Thyroid gland (tissue), 4 donors: ENCODE measurements at regions not wholly inside any gene's neighbourhood (a gene's known extent, or its start where the extent isn't known, plus 50 kb on each side); places are given as distances from the start of the nearest gene placed in this dataset.

ENCODE experiments used
- DNase-seq, 2 donors: peaks; one replicate each; pipeline ENCODE4 v3.0.0-alpha.2; 2019
- H3K27ac ChIP-seq, 3 donors: fragments of 200-600 bp; sonication (generic); 1 replicate in 2 of 3; 2 replicates in 1 of 3; pipeline ENCODE4 v1.5.1; 2016 to 2019; ENCODE audit warnings: mild to moderate bottlenecking in 1 of 3, moderate library complexity in 1 of 3
- H3K27me3 ChIP-seq: fragments of 200-600 bp; sonication (generic); one replicate; pipeline ENCODE4 v1.5.1; 2019
- H3K36me3 ChIP-seq, 2 donors: fragments of 200-600 bp; sonication (generic); one replicate each; pipeline ENCODE4 v1.5.1; 2016 to 2019
- H3K4me1 ChIP-seq, 2 donors: fragments of 200-600 bp; sonication (generic); one replicate each; pipeline ENCODE4 v1.5.1; 2017 to 2019
- H3K4me3 ChIP-seq, 3 donors: fragments of 200-600 bp; sonication (generic); replicated peaks in 1 of 3; 1 replicate in 2 of 3; 2 replicates in 1 of 3; pipeline ENCODE4 v1.5.1; 2016; ENCODE audit warnings: mild to moderate bottlenecking in 1 of 3
- H3K9me3 ChIP-seq: fragments of 200-600 bp; sonication (generic); one replicate; pipeline ENCODE4 v1.5.1; 2017
- CTCF ChIP-seq, 6 experiments: fragments of 200-600 bp in 3 of 6; fragments of 450-650 bp in 3 of 6; sonication (generic) in 3 of 6; IDR thresholded peaks; one replicate each; pipeline ENCODE4 v1.5.1; 2016 to 2019; ENCODE audit warnings: antibody characterized with exemption in 6 of 6, mild to moderate bottlenecking in 2 of 6, inconsistent platforms in 1 of 6, moderate library complexity in 1 of 6
- POLR2A ChIP-seq, 2 donors: fragments of 450-650 bp; IDR thresholded peaks; one replicate each; pipeline ENCODE4 v1.6.1; 2017; ENCODE audit warnings: antibody characterized with exemption in 2 of 2, mild to moderate bottlenecking in 2 of 2, moderate library complexity in 1 of 2
- WGBS, 2 donors: methylation state at CpG; one replicate each; pipeline ENCODE4 v1.1.5; 2017; 5-methylcytosine and 5-hydroxymethylcytosine counted together
- intact Hi-C: fragments of 100-400 bp; cut with DNase I; formaldehyde crosslinking; loops from one replicate; pipeline ENCODE4 v1.15.1; 2023

GRCh38 chr12:25767606-25768005, 190.9 kb upstream of the RASSF8 start:
- WGBS, 2 donors = 93 to 94% methylated on average over 1 of the region's 1 CpG
- Histone ChIP-seq H3K9me3 (no peaks in the 10 kb centered on the region), H3K36me3 (no peaks in the 10 kb centered on the region), H3K4me1 (no peaks in the 10 kb centered on the region), H3K27me3 (no peaks in the 10 kb centered on the region), H3K27ac (no peak overlapping the region), H3K4me3 (no peak overlapping the region)
- TF ChIP-seq CTCF (IDR thresholded peaks at IDR 0.05) (no peak), POLR2A (IDR thresholded peaks at IDR 0.05) (no peak)
- no peak for DNase-seq
- intact Hi-C loops = no loop called here

GRCh38 chr12:25768151-25768550, 190.3 kb upstream of the RASSF8 start:
- 89 to 91% methylated on average over 2 of the region's 2 CpGs for WGBS, 2 donors
- Histone ChIP-seq H3K36me3 (no peaks in the 10 kb centered on the region), H3K27me3 (no peaks in the 10 kb centered on the region), H3K27ac (no peak overlapping the region), H3K4me3 (no peak overlapping the region), H3K9me3 (no peaks in the 10 kb centered on the region), H3K4me1 (no peaks in the 10 kb centered on the region)
- TF ChIP-seq CTCF (IDR thresholded peaks at IDR 0.05) = no peak
- TF ChIP-seq POLR2A (IDR thresholded peaks at IDR 0.05) = no peak
- intact Hi-C loops = no loop called here
- DNase-seq = no peak

GRCh38 chr12:25769082-25769945, 189.2 kb upstream of the RASSF8 start:
- H3K36me3 ChIP-seq = no peaks in the 10 kb centered on the region
- no peak for DNase-seq
- H3K4me3 ChIP-seq = no peak overlapping the region
- H3K4me1 ChIP-seq = no peaks in the 10 kb centered on the region
- 75 to 81% methylated on average over 6 of the region's 6 CpGs for WGBS, 2 donors
- H3K27ac ChIP-seq = no peak overlapping the region
- no peaks in the 10 kb centered on the region for H3K27me3 ChIP-seq
- no peaks in the 10 kb centered on the region for H3K9me3 ChIP-seq
- no peak for TF ChIP-seq POLR2A (IDR thresholded peaks at IDR 0.05)
- TF ChIP-seq CTCF (IDR thresholded peaks at IDR 0.05) = no peak
- intact Hi-C loops = no loop called here

GRCh38 chr12:25771041-25771440, 187.4 kb upstream of the RASSF8 start:
- TF ChIP-seq CTCF (IDR thresholded peaks at IDR 0.05) (no peak), POLR2A (IDR thresholded peaks at IDR 0.05) (no peak)
- Histone ChIP-seq H3K4me3 (no peak overlapping the region), H3K4me1 (no peaks in the 10 kb centered on the region), H3K27me3 (no peaks in the 10 kb centered on the region), H3K9me3 (no peaks in the 10 kb centered on the region), H3K27ac (no peak overlapping the region), H3K36me3 (no peaks in the 10 kb centered on the region)
- no peak for DNase-seq
- intact Hi-C loops = no loop called here
- 41 to 46% methylated on average over 2 of the region's 2 CpGs for WGBS, 2 donors

GRCh38 chr12:25771476-25771875, 187.0 kb upstream of the RASSF8 start:
- intact Hi-C loops = no loop called here
- H3K9me3 ChIP-seq = no peaks in the 10 kb centered on the region
- no peak for DNase-seq
- TF ChIP-seq POLR2A (IDR thresholded peaks at IDR 0.05) = no peak
- no peak overlapping the region for H3K27ac ChIP-seq
- H3K27me3 ChIP-seq = no peaks in the 10 kb centered on the region
- H3K4me3 ChIP-seq = no peak overlapping the region
- WGBS, 2 donors = 87 to 100% methylated on average over 4 of the region's 4 CpGs
- H3K4me1 ChIP-seq = no peaks in the 10 kb centered on the region
- no peaks in the 10 kb centered on the region for H3K36me3 ChIP-seq
